IMR-90 (cell line): ENCODE measurements at regions not wholly inside any gene's neighbourhood (a gene's known extent, or its start where the extent isn't known, plus 50 kb on each side); places are given as distances from the start of the nearest gene placed in this dataset.

Experiments
- ATAC-seq: fragments of 200-7000 bp; cut with Tn5 transposase; 2 replicates; pipeline ENCODE4 v1.9.1; 2020; ENCODE audit warnings: low read depth, mild to moderate bottlenecking, moderate library complexity
- BruUV-seq: library from RNA; stranded (reverse); fragments of 400-500 nt; replicated peaks from 2 replicates; lab custom pipeline; 2021; lab: Mats Ljungman, UMichigan
- CTCF ChIA-PET: fragments of 300-600 bp; formaldehyde crosslinking; extraction: SDS; loops from one replicate; lab custom pipeline; 2021; ENCODE audit warnings: antibody characterized with exemption; lab: Yijun Ruan, JAX
- POLR2A ChIA-PET: fragments of 300-600 bp; sonication (Branson Sonifier 250); formaldehyde crosslinking; loops from one replicate; lab custom pipeline; 2022; ENCODE audit warnings: antibody characterized with exemption; ENCODE audit not compliant: unreplicated experiment; lab: Charles Lee
- DNase-seq: peaks from one replicate; pipeline ENCODE4 v3.0.0; 2013
- H2AFZ ChIP-seq: replicated peaks from 2 replicates; pipeline ENCODE3; 2013; ENCODE audit warnings: low read length, mild to moderate bottlenecking; ENCODE audit not compliant: poor library complexity
- H2AK5ac ChIP-seq: 2 replicates; pipeline ENCODE4 v1.6.1; 2013; ENCODE audit warnings: low read depth, low read length, inconsistent platforms
- H2AK9ac ChIP-seq: replicated peaks from 2 replicates; pipeline ENCODE3; 2013; ENCODE audit warnings: mild to moderate bottlenecking, low read depth, low read length, moderate library complexity; ENCODE audit not compliant: poor library complexity
- H2BK120ac ChIP-seq: 2 replicates; pipeline ENCODE4 v1.6.1; 2013; ENCODE audit warnings: low read depth, low read length, inconsistent platforms
- H2BK15ac ChIP-seq: 3 replicates; pipeline ENCODE4 v1.6.1; 2013; ENCODE audit warnings: low read depth, low read length, inconsistent platforms
- H2BK20ac ChIP-seq: 2 replicates; pipeline ENCODE4 v1.6.1; 2013; ENCODE audit warnings: low read depth, mild to moderate bottlenecking, inconsistent platforms, low read length, moderate library complexity
- H2BK5ac ChIP-seq: 2 replicates; pipeline ENCODE4 v1.6.1; 2013; ENCODE audit warnings: mild to moderate bottlenecking, low read depth, low read length, inconsistent platforms; ENCODE audit not compliant: poor library complexity, severe bottlenecking
- H3K14ac ChIP-seq: replicated peaks from 2 replicates; pipeline ENCODE4 v1.6.1; 2013; ENCODE audit warnings: low read depth, low read length, inconsistent platforms
- H3K18ac ChIP-seq: 2 replicates; pipeline ENCODE4 v1.6.1; 2013; ENCODE audit warnings: low read depth, low read length, control low read depth
- H3K23ac ChIP-seq: 2 replicates; pipeline ENCODE4 v1.6.1; 2013; ENCODE audit warnings: low read depth, low read length, inconsistent platforms
- H3K27ac ChIP-seq: 2 replicates; pipeline ENCODE4 v1.5.1; 2013; ENCODE audit warnings: mild to moderate bottlenecking, control low read depth, low read length; ENCODE audit not compliant: insufficient read depth
- H3K27me3 ChIP-seq: 2 replicates; pipeline ENCODE4 v1.6.1; 2013; ENCODE audit warnings: low read length; ENCODE audit not compliant: control insufficient read depth, insufficient read depth
- H3K36me3 ChIP-seq: 2 replicates; pipeline ENCODE4 v1.6.1; 2013; ENCODE audit warnings: low read length, mixed read lengths; ENCODE audit not compliant: control insufficient read depth, insufficient read depth
- H3K4ac ChIP-seq: 2 replicates; pipeline ENCODE4 v1.6.1; 2013; ENCODE audit warnings: low read depth, low read length, inconsistent platforms
- H3K4me1 ChIP-seq: 2 replicates; pipeline ENCODE4 v1.6.1; 2013; ENCODE audit warnings: low read length, mixed read lengths; ENCODE audit not compliant: control insufficient read depth, insufficient read depth
- H3K4me2 ChIP-seq: 2 replicates; pipeline ENCODE4 v1.6.1; 2013; ENCODE audit warnings: low read depth, mild to moderate bottlenecking, control low read depth, low read length, moderate library complexity
- H3K4me3 ChIP-seq: 2 replicates; pipeline ENCODE4 v1.5.1; 2013; ENCODE audit warnings: low read depth, mild to moderate bottlenecking, control low read depth, low read length, moderate library complexity; ENCODE audit not compliant: insufficient read depth
- H3K56ac ChIP-seq: 2 replicates; pipeline ENCODE4 v1.6.1; 2013; ENCODE audit warnings: low read length, inconsistent platforms; ENCODE audit not compliant: insufficient read depth; ENCODE audit errors: extremely low read depth
- H3K79me1 ChIP-seq, 2 experiments: 2 replicates each; pipeline ENCODE4 v1.6.1; 2013; ENCODE audit warnings: low read length in 2 of 2, inconsistent platforms in 1 of 2, low read depth in 1 of 2
- H3K9ac ChIP-seq: 2 replicates; pipeline ENCODE4 v1.6.1; 2013; ENCODE audit warnings: low read depth, low read length, control low read depth
- H3K9me1 ChIP-seq: 2 replicates; pipeline ENCODE4 v1.6.1; 2013; ENCODE audit warnings: low read length, inconsistent platforms; ENCODE audit not compliant: insufficient read depth
- H3K9me3 ChIP-seq: 2 replicates; pipeline ENCODE4 v1.6.1; 2013; ENCODE audit warnings: low read length; ENCODE audit not compliant: control insufficient read depth, insufficient read depth
- H4K20me1 ChIP-seq: 2 replicates; pipeline ENCODE4 v1.6.1; 2013; ENCODE audit warnings: low read length, inconsistent platforms; ENCODE audit not compliant: insufficient read depth
- H4K5ac ChIP-seq: 2 replicates; pipeline ENCODE4 v1.6.1; 2013; ENCODE audit warnings: mild to moderate bottlenecking, low read depth, low read length, control low read depth
- H4K8ac ChIP-seq, 2 experiments: 2 replicates each; pipeline ENCODE4 v1.6.1; 2013; ENCODE audit warnings: low read depth in 2 of 2, low read length in 2 of 2, control low read depth in 1 of 2, inconsistent platforms in 1 of 2
- H4K91ac ChIP-seq: 2 replicates; pipeline ENCODE4 v1.6.1; 2013; ENCODE audit warnings: low read depth, low read length, inconsistent platforms; ENCODE audit not compliant: insufficient read depth
- BHLHE40 ChIP-seq: fragments of 150-350 bp; IDR thresholded peaks from 2 replicates; pipeline ENCODE4 v1.6.1; 2016; ENCODE audit warnings: mild to moderate bottlenecking, low read depth, low read length
- MAFK ChIP-seq: IDR thresholded peaks from 2 replicates; pipeline ENCODE4 v1.6.1; 2012; ENCODE audit warnings: low read depth, low read length, improper control_type of control experiment
- MXI1 ChIP-seq: IDR thresholded peaks from 2 replicates; pipeline ENCODE4 v1.6.1; 2012; ENCODE audit warnings: low read depth, mild to moderate bottlenecking, low read length, moderate library complexity, borderline replicate concordance
- RFX5 ChIP-seq: IDR thresholded peaks from 2 replicates; pipeline ENCODE4 v1.8.0; 2012; ENCODE audit warnings: low read depth, mild to moderate bottlenecking, low read length, moderate library complexity
- WGBS, 2 experiments: methylation state at CpG; one replicate each; pipeline versions ENCODE4 v1.1.5 to v1.1.7; 2013; ENCODE audit warnings: missing lambda C conversion rate in 2 of 2; ENCODE audit not compliant: insufficient read length in 1 of 2; ENCODE audit errors: extremely low coverage in 2 of 2; 5-methylcytosine and 5-hydroxymethylcytosine counted together
- dilution Hi-C: fragments of 300-500 bp; cut with HindIII; formaldehyde crosslinking; loops from one replicate; pipeline ENCODE4 v1.14.3; 2018; ENCODE audit warnings: low sequenced_read_pairs; ENCODE audit not compliant: unreplicated experiment
- in situ Hi-C: fragments of 300-500 bp; cut with MboI; formaldehyde crosslinking; loops from 3 replicates; pipeline ENCODE4 v1.14.3; 2019; ENCODE audit warnings: low sequenced_read_pairs, inconsistent platforms, mixed read lengths
- intact Hi-C: fragments of 100-400 bp; cut with micrococcal nuclease; formaldehyde crosslinking; loops from 2 replicates; pipeline ENCODE4 v1.10.0; 2022

- TF ChIP-seq MAFK: no peak
- no peak for TF ChIP-seq BHLHE40
- no peak for TF ChIP-seq RFX5
- TF ChIP-seq MXI1: no peak
- no TSS peak for BruUV-seq
- Histone ChIP-seq H4K20me1 (no peaks in the 10 kb centered on the region), H3K9me1 (no peaks in the 10 kb centered on the region), H3K27ac (no peak overlapping the region), H4K5ac (no peak overlapping the region), H3K4me2 (no peak overlapping the region), H3K56ac (no peak overlapping the region), H3K36me3 (no peaks in the 10 kb centered on the region), H2BK20ac (no peak overlapping the region), H3K23ac (no peak overlapping the region), H3K14ac (no peak overlapping the region), H2AFZ (no peak overlapping the region), H2AK9ac (no peak overlapping the region), H3K4me3 (no peak overlapping the region), H3K4ac (no peak overlapping the region), H4K91ac (no peak overlapping the region), H3K9ac (no peak overlapping the region), H4K8ac (no peak overlapping the region), H2AK5ac (no peak overlapping the region), H2BK15ac (no peak overlapping the region), H3K27me3 (no peaks in the 10 kb centered on the region), H3K18ac (no peak overlapping the region), H2BK5ac (no peak overlapping the region), H3K4me1 (no peaks in the 10 kb centered on the region), H3K9me3 (peaks cover 10% of the 10 kb centered on the region; the same call in 1 of the 2 replicates), H3K79me1 (no peaks in the 10 kb centered on the region), H2BK120ac (no peak overlapping the region)
- ATAC-seq: no peak
- no CpG with 5 or more reads among the region's 2 CpGs for WGBS, 2 experiments
- in situ Hi-C loops (no loop called here), intact Hi-C loops (no loop called here), dilution Hi-C loops (no loop called here)
- ChIA-PET CTCF (no interaction called here), POLR2A (no interaction called here)
- DNase-seq: no peak
Measured at GRCh38 chr14:39897657-39898056, 465.4 kb upstream of the FBXO33 start.
